HG03095 (cell line): ENCODE measurements at regions not wholly inside any gene's neighbourhood (a gene's known extent, or its start where the extent isn't known, plus 50 kb on each side); places are given as distances from the start of the nearest gene placed in this dataset.
"Not testable (repeated sequence)": the region's sequence is repeated elsewhere in the genome, so short reads cannot be mapped to it uniquely, and the experiment has no call there.

ENCODE experiments used
- ATAC-seq: cut with Tn5 transposase; IDR thresholded peaks from one replicate; pipeline ENCODE4 v1.9.1; 2021; ENCODE audit warnings: moderate library complexity; ENCODE audit not compliant: unreplicated experiment

GRCh38 chr21:19034041-19034440, 630.5 kb upstream of the TMPRSS15 start:
- ATAC-seq = no peak

DNA sequence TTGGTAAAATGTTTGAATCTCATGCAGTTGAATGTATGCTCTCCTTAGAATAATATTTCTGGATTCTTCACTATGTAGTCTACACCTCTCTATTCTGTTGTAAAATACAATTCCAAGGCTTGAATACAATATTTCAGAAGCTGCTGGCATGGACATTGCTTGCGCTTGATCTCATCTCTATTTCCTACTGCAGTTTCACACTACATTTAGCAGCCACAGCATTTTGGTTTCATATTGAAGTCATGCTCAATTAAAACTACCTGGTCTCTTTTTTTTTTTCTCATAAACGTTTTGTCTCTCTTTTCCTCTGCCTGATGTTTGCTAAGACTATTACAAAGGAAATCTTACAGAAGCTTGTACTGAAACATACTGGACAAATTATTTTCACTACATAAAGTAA, 631.0 kb upstream of the TMPRSS15 start:
- ATAC-seq = no peak

- ATAC-seq = no peak
These were observed 642.3 kb upstream of the TMPRSS15 start for GRCh38 chr21:19045876-19046275.

DNA sequence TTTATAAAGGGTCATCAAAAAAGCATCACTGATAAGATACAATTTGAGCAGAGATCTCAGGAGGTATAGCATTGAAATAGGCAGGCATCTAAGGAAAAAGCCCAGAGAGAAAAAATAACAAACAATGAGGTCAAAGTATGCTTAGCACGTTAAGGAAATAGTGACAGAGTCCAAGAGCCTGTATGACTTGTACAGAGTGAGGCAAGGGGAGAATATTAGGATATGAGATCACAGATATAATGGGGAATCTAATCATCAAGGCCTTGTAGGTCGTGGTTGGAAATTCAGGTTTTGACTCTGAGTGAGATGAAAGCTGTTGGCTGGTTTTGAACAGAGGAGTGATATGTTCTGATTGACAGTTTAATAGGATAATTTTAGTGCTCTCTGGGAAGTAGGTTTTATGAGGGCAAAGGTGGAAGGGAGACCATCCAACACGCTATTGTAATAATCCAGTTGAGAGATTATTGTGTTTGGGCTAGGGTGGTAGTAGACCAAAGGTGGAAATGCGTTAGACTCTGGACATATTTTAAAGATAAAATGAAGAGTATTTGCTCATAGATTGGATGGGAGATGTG, 644.6 kb upstream of the TMPRSS15 start:
- no peak for ATAC-seq

DNA sequence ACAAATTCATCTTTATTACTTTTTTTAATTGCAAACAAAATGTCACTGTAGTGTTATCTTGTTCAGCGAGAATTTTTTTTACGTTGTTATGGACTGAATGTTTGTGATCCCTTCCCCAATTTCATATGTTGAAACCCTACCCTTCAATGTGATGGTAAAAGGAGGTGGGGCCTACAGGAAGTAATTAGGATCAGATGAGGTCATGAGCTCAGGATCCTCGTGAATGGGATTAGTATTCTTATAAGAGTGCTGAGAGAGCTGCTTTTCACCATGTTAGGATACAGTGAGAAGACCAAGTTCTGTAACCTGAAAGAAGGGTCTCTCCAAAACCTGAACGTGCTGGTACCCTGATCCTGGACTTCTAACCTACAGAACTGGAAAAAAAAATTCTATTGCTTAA, 646.0 kb upstream of the TMPRSS15 start:
- ATAC-seq = no peak

- ATAC-seq = no peak
These were observed 661.6 kb upstream of the TMPRSS15 start for GRCh38 chr21:19065164-19065563.

DNA sequence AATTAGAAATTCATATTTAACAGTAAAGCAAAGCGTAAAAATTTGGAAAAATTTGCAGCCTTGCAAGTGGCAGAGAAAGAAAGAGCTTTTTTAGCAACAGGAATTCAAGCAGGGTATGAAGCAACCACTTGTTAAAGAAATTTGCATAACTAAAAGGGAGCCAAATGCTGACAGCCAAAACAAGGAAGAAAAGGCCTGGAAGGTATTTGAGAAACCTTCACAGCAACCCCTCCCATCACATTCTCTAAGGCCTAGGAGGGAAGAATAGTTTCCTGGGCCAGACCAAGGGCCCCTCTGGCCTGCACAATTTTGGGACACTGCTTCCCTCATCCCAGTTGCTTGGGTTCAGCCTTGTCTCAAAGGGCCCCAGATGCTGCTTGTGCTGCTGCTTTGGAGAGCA, 672.4 kb upstream of the TMPRSS15 start:
- no peak for ATAC-seq

DNA sequence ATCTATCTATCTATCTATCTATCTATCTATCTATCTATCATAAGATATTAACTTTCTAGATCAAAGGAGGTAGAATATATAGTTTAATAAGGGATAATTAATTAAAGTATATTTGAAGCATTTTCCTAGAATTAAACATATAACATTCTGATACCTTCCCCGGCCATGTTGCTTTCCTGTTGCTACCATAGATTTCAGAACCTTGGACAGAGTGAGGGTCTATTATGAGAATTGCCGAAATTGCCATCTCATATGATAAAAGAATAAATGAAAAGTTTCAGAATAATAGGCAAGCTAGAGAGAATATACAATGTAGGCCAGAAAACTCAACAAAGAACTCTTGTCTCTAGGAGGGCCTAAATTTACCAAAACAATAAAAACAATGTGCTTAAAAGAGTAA, 706.1 kb upstream of the TMPRSS15 start:
- ATAC-seq = no peak

DNA sequence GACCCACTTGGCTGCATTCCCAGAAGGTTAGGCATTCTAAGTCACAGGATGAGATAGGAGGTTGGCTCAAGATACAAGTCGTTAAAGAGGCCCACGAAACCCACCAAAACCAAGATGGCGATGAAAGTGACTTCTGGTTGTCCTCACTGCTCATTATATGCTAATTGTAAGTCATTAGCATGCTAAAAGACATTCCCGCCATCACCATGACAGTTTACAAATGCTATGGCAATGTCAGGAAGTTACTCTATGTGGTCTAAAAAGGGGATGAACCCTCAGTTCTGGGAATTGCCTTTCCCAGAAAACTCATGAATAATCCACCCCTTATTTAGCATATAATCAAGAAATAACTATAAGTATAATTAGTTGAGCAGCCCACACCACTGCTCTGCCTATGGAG, 715.7 kb upstream of the TMPRSS15 start:
- not testable (repeated sequence) for ATAC-seq

DNA sequence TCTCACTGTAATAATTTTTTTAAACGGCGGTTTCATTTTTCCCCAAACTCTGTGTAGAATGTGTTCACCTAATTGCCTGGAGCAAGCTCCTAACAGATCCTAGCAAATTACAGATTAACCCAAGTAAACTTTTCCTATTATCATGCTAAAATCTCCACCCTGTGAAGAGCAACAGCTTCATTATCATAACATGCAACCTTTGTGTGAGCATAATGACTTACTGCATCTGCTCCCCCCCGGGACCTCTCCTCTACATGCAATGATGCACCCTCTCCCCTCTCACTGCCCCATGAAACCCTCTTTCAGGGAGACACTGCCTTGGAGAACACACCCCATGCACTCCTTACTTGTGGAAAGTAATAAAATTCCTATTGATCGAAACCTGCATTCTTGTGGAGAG, 717.0 kb upstream of the TMPRSS15 start:
- ATAC-seq = no peak

DNA sequence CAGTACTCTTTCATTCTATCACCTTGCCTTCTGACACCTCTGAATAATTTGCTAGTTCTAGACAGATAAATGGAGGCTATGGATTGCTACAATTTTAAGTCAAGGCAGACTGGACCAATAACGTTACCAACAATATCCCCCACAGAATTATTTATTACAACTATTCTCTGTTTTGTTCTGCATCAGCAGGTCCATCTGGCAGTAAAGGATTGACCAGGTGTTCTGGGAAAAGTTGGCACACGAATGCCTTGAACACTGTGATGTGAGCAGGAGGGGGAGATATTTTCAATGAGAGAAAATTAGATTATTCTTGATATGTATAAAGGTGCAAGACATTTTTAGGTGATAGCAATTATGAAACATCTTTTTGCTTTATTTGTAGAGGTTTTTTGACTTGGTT, 718.8 kb upstream of the TMPRSS15 start:
- no peak for ATAC-seq

- ATAC-seq = no peak
These were observed 719.5 kb upstream of the TMPRSS15 start for GRCh38 chr21:19123053-19123452.

- ATAC-seq = no peak
These were observed 719.9 kb upstream of the TMPRSS15 start for GRCh38 chr21:19123525-19123924.

DNA sequence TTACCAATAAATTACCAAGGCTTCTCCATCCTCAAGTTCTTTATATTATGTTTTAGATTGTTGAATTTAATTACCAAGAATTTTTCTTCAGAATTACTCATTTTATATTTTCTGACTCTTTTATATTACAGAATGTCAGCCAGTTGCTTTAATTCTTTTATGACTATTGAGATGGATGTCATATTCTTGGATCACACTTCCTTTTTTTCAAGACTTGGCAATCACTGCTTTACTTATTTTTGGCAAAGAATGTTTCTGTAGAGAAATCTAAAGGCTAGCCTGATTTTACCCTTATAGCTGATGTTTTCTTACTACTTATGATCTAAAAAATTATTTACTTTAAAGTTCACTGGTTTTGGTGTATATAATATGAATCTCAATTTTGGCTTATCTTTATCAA, 721.1 kb upstream of the TMPRSS15 start:
- no peak for ATAC-seq

DNA sequence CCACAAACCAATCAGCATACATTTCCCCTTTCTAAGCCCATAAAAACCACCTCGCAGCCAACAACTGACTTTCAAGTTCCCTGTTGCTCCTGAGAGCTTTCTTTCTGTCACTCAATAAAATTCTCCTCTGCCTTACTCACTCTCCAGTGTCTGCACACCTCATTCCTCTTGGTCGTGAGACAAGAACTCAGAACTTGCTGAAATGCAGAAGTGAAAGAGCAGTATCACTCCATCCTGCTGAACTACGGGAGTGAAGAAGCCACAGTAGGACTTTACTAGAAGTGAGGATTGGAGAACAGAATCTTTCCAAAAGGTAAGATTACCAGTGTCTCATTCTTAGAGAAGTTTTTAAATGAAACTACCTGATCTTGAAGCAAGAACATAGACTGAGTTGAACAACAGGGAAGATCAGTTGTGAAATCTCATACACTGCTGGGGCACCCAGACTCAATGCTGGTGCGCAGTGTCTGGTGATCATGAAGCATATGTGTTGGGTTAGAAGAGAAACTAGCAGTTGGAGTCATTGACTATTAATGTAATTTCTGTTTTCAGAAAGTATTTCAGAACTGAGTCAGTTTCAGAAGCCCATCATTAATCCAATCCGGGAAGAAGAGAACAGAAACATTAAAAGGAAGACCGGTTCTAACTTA, 726.9 kb upstream of the TMPRSS15 start:
- ATAC-seq = no peak

GRCh38 chr21:19141511-19141910, 737.9 kb upstream of the TMPRSS15 start:
- no peak for ATAC-seq

GRCh38 chr21:19145682-19146293, 742.2 kb upstream of the TMPRSS15 start:
- no peak for ATAC-seq

GRCh38 chr21:19148056-19148455, 744.5 kb upstream of the TMPRSS15 start:
- ATAC-seq = no peak

DNA sequence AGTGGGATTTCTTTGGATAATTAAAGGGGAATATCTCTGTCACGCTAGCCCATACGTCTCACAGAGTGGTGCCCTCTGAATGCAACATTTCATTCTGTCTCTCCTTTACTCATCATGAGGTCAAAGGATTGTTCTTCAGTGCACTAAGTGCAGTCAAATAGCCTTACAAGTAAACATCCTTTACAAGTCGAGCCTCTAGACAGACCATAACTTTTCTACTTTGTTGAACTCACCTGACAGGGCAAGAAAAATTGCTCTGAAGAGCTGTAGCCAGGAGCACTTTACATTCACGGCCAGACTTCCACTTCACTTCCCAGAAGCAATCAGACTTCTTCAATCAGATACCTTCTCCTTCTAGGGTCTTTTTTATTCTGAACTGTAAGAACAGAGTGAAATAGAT, 768.0 kb upstream of the TMPRSS15 start:
- ATAC-seq = no peak

GRCh38 chr21:19181604-19182140, 778.1 kb upstream of the TMPRSS15 start:
- ATAC-seq = no peak

DNA sequence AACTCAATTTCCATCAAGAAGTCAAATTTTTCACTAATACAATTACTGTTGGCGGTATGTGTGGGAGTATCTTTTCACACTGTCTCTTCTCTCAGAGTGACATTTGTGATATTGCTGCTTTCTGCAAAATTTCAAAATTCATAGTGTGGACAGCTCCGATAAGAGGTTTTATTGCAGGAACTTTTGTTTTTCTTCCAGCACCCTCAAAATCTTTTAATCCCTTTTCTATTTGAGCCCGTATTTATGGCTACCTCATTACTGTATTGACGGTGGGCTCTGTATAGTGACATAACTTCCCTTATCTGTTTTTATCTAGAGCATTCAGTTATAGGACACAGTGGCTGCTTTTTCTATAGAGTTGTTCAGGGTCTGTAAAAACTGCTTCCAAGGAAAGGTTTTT, 794.4 kb upstream of the TMPRSS15 start:
- ATAC-seq = no peak

DNA sequence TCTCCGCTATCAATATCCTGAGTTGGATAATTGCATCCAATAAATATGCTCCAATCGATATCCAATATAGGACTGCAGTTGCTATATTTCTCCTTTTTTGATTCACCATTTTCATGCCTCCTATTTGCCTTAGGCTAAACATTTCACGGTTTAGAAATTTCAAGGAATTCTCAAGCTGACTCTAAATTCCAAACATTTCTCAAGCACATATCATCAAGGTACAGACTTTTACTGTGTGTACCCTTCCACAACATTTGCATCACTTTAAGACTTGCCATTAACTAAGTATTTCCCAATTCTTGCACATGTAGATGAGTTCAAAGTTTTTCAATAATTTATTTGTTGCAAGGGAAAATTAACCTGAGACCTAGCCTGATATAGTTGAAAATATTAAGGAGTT, 795.2 kb upstream of the TMPRSS15 start:
- no peak for ATAC-seq
